ENCODE measurements at regions not wholly inside any gene's neighbourhood (a gene's known extent, or its start where the extent isn't known, plus 50 kb on each side); places are given as distances from the start of the nearest gene placed in this dataset.

GRCh38 chr3:72560846-72561675, 287.2 kb downstream of the SHQ1 start:
- no peak overlapping the region for H3K4me3 ChIP-seq (ENCODE audit: low read length)
- no peaks in the 10 kb centered on the region for H3K9me3 ChIP-seq (ENCODE audit: low read depth, low read length)
- H3K27me3 ChIP-seq (ENCODE audit: insufficient read depth, low read length): no peaks in the 10 kb centered on the region
- H3K4me1 ChIP-seq (ENCODE audit: insufficient read depth, low read length): peaks cover 27% of the 10 kb centered on the region

GRCh38 chr3:72559385-72559784, 288.9 kb downstream of the SHQ1 start:
- Histone ChIP-seq H3K4me3 (ENCODE audit: low read length) (no peak overlapping the region), H3K4me1 (ENCODE audit: insufficient read depth, low read length) (peaks cover 27% of the 10 kb centered on the region), H3K9me3 (ENCODE audit: low read depth, low read length) (no peaks in the 10 kb centered on the region), H3K27me3 (ENCODE audit: insufficient read depth, low read length) (no peaks in the 10 kb centered on the region)

GRCh38 chr3:72558001-72558400, 290.2 kb downstream of the SHQ1 start:
- Histone ChIP-seq H3K9me3 (ENCODE audit: low read depth, low read length) (no peaks in the 10 kb centered on the region), H3K4me1 (ENCODE audit: insufficient read depth, low read length) (peaks cover 27% of the 10 kb centered on the region), H3K27me3 (ENCODE audit: insufficient read depth, low read length) (no peaks in the 10 kb centered on the region), H3K4me3 (ENCODE audit: low read length) (no peak overlapping the region)

- H3K4me3 ChIP-seq (ENCODE audit: low read length): no peak overlapping the region
- H3K9me3 ChIP-seq (ENCODE audit: low read depth, low read length): no peaks in the 10 kb centered on the region
- peaks cover 27% of the 10 kb centered on the region for H3K4me1 ChIP-seq (ENCODE audit: insufficient read depth, low read length)
- no peaks in the 10 kb centered on the region for H3K27me3 ChIP-seq (ENCODE audit: insufficient read depth, low read length)
Measured at GRCh38 chr3:72555714-72556113, 292.5 kb downstream of the SHQ1 start.

DNA sequence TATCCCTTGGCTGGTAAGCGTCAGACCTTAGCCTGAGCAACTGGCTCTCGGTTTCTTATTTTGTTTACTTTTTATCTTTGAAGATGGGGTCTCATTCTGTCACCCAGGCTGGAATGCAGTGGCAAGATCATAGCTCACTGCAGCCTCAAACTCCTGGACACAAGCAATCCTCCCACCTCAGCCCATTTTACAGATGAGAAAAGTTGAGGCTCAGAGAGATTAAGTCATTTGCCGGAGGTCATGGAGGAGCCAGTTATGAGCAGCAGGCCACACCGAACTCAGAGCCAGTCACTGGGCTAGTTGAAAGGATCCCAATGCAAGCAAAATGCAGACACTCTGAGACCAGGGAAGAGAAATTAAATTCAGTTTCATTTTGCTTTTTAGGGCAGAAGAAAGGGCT, 293.6 kb downstream of the SHQ1 start:
- H3K9me3 ChIP-seq (ENCODE audit: low read depth, low read length): no peaks in the 10 kb centered on the region
- no peak overlapping the region for H3K4me3 ChIP-seq (ENCODE audit: low read length)
- peaks cover 33% of the 10 kb centered on the region for H3K4me1 ChIP-seq (ENCODE audit: insufficient read depth, low read length)
- H3K27me3 ChIP-seq (ENCODE audit: insufficient read depth, low read length): no peaks in the 10 kb centered on the region

GRCh38 chr3:72553298-72553697, 294.9 kb downstream of the SHQ1 start:
- no peaks in the 10 kb centered on the region for H3K27me3 ChIP-seq (ENCODE audit: insufficient read depth, low read length)
- peaks cover 30% of the 10 kb centered on the region for H3K4me1 ChIP-seq (ENCODE audit: insufficient read depth, low read length)
- H3K9me3 ChIP-seq (ENCODE audit: low read depth, low read length): no peaks in the 10 kb centered on the region
- no peak overlapping the region for H3K4me3 ChIP-seq (ENCODE audit: low read length)

GRCh38 chr3:72550582-72551262, 297.5 kb downstream of the SHQ1 start:
- Histone ChIP-seq H3K9me3 (ENCODE audit: low read depth, low read length) (no peaks in the 10 kb centered on the region), H3K4me1 (ENCODE audit: insufficient read depth, low read length) (peaks cover 19% of the 10 kb centered on the region), H3K27me3 (ENCODE audit: insufficient read depth, low read length) (no peaks in the 10 kb centered on the region), H3K4me3 (ENCODE audit: low read length) (no peak overlapping the region)

GRCh38 chr3:72549761-72550581, 298.3 kb downstream of the SHQ1 start:
- Histone ChIP-seq H3K4me1 (ENCODE audit: insufficient read depth, low read length) (peaks cover 19% of the 10 kb centered on the region), H3K4me3 (ENCODE audit: low read length) (no peak overlapping the region), H3K9me3 (ENCODE audit: low read depth, low read length) (no peaks in the 10 kb centered on the region), H3K27me3 (ENCODE audit: insufficient read depth, low read length) (no peaks in the 10 kb centered on the region)

DNA sequence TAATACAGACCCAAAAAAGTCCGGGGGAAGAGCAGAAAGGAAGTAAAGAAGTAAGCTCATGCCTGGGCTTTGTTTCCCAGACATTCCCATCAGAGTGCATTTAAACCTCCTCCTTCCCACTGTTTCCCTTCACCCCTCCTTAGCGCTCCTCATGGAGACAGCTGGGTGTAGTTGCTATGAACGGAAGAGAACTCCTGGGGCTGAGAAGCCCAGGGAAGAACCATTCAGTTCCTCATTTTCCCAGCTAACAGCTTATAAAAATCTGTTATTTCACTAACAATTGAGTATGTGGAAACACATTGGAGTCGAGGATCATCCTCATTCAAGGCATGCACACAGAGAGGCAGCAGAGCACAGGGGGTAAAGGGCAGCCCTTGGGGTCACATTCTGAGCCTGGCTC, 299.3 kb downstream of the SHQ1 start:
- H3K4me1 ChIP-seq (ENCODE audit: insufficient read depth, low read length): peaks cover 19% of the 10 kb centered on the region

DNA sequence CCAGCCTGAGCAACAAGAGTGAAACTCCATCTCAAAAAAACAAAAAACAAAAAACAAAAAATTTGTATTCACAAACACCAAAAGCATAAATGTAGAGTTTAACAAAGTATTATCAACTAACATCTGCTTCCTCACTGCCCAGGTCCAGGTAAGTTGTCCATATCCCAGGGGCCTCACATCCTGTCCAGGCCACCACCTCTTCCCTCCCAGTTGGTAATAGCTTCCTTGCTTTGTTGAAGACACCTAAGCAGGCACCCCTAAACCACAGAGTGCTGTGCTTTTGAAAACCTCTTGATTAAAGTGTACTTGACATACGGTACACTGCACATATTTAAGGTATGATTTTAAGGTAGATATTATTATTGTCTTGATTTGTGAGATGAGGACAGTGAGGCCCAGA, 299.8 kb downstream of the SHQ1 start:
- H3K27me3 ChIP-seq (ENCODE audit: insufficient read depth, low read length): no peaks in the 10 kb centered on the region
- H3K4me1 ChIP-seq (ENCODE audit: insufficient read depth, low read length): peaks cover 20% of the 10 kb centered on the region
- H3K4me3 ChIP-seq (ENCODE audit: low read length): no peak overlapping the region
- H3K9me3 ChIP-seq (ENCODE audit: low read depth, low read length): no peaks in the 10 kb centered on the region

More for the DNA sequence above, 299.3 kb downstream of the SHQ1 start:
- no peaks in the 10 kb centered on the region for H3K27me3 ChIP-seq (ENCODE audit: insufficient read depth, low read length)
- H3K9me3 ChIP-seq (ENCODE audit: low read depth, low read length): no peaks in the 10 kb centered on the region
- H3K4me3 ChIP-seq (ENCODE audit: low read length): no peak overlapping the region

GRCh38 chr3:72547183-72547582, 301.1 kb downstream of the SHQ1 start:
- Histone ChIP-seq H3K9me3 (ENCODE audit: low read depth, low read length) (no peaks in the 10 kb centered on the region), H3K27me3 (ENCODE audit: insufficient read depth, low read length) (no peaks in the 10 kb centered on the region), H3K4me1 (ENCODE audit: insufficient read depth, low read length) (peaks cover 27% of the 10 kb centered on the region), H3K4me3 (ENCODE audit: low read length) (no peak overlapping the region)

DNA sequence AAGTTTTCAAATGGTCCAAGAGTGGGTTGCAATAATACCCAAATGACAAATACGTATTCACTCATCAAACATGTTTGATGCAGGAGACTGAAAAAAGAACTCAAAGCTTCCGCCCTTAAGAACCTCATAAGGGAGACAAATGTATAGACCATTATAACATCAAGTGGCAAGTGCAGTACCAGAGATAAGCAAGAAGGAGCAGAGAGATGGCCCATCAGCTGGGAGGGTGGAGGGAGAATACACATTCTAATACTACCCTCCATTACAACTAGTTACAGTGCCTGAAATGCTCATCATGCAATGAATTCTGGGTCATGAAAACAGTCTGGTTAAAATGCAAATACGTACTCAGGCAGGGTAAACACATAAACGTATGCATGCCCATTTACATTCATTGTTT, 304.0 kb downstream of the SHQ1 start:
- Histone ChIP-seq H3K4me1 (ENCODE audit: insufficient read depth, low read length) (peaks cover 15% of the 10 kb centered on the region), H3K27me3 (ENCODE audit: insufficient read depth, low read length) (no peaks in the 10 kb centered on the region), H3K9me3 (ENCODE audit: low read depth, low read length) (no peaks in the 10 kb centered on the region), H3K4me3 (ENCODE audit: low read length) (no peak overlapping the region)

DNA sequence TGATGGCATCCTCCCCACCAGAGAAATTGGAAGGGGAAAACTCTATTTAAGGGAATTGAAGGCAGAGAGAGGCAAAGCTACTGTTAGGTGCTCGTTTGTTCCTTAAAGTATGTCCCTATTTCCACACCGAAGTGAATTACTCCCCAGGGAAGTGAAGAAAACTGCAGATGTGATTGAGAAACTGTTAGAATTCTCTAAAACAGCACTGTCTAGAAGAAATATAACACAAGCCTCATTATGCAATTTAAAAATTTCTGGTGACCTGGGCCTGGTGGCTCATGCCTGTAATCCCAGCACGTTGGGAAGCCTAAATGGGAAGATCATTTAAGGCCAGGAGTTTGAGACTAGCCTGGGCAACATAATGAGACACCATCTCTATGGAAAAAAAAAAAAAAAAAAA, 305.0 kb downstream of the SHQ1 start:
- Histone ChIP-seq H3K9me3 (ENCODE audit: low read depth, low read length) (no peaks in the 10 kb centered on the region), H3K4me3 (ENCODE audit: low read length) (no peak overlapping the region), H3K4me1 (ENCODE audit: insufficient read depth, low read length) (peaks cover 8% of the 10 kb centered on the region), H3K27me3 (ENCODE audit: insufficient read depth, low read length) (no peaks in the 10 kb centered on the region)

DNA sequence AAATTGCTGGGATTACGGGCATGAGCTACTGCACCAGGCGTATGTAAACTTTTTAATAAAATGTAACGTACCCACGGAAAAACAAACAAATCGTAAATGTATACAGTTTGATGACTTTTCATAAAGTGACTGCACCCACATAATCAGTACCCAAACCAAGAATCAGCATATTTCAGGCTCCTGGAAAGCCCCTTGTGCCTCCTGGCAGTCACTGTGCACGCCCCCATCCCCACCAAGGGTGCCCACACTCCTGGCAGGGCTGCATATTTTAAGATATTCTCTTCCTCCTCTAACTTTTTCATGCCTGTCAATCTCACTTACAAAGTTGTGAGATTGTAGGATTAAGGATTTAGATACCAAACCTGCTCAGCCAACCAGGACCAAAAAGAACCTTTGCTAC, 305.5 kb downstream of the SHQ1 start:
- no peaks in the 10 kb centered on the region for H3K27me3 ChIP-seq (ENCODE audit: insufficient read depth, low read length)
- peaks cover 8% of the 10 kb centered on the region for H3K4me1 ChIP-seq (ENCODE audit: insufficient read depth, low read length)
- no peak overlapping the region for H3K4me3 ChIP-seq (ENCODE audit: low read length)
- H3K9me3 ChIP-seq (ENCODE audit: low read depth, low read length): no peaks in the 10 kb centered on the region

DNA sequence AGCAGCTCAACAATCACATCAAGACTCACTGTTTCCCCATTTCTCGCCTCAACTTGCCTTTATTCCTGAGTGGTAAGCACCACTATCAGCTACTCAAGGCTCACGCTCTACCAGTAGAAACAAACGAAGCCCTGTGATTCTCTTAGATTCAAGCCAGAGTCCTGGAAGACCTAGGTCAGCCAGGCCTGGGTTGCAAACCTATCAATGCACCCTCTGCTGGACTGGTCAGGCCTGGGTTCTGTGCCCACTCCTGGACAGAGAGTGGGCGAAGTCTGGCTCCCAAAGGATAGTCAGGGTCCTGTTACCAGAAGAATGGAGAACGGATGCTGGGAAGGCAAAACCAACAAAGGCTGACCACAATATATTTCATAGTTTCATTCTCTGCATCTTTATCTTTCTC, 308.4 kb downstream of the SHQ1 start:
- Histone ChIP-seq H3K4me3 (ENCODE audit: low read length) (no peak overlapping the region), H3K9me3 (ENCODE audit: low read depth, low read length) (no peaks in the 10 kb centered on the region), H3K4me1 (ENCODE audit: insufficient read depth, low read length) (peaks cover 8% of the 10 kb centered on the region), H3K27me3 (ENCODE audit: insufficient read depth, low read length) (no peaks in the 10 kb centered on the region)

Data from mononuclear cell (primary cell).